GM21825 (cell line): ENCODE measurements at regions not wholly inside any gene's neighbourhood (a gene's known extent, or its start where the extent isn't known, plus 50 kb on each side); places are given as distances from the start of the nearest gene placed in this dataset.

Experiments
- ATAC-seq: cut with Tn5 transposase; IDR thresholded peaks from one replicate; pipeline ENCODE4 v1.9.1; 2021; ENCODE audit warnings: mild to moderate bottlenecking, moderate library complexity; ENCODE audit not compliant: unreplicated experiment

- ATAC-seq: no peak
Observed at GRCh38 chr12:124687917-124688316, 120.5 kb upstream of the NCOR2 start.

- ATAC-seq: no peak
Observed at GRCh38 chr12:124687174-124687902, 119.9 kb upstream of the NCOR2 start.

GRCh38 chr12:124686370-124687173 lies 119.2 kb upstream of the NCOR2 start:
- ATAC-seq: no peak

GRCh38 chr12:124685689-124686369 lies 118.4 kb upstream of the NCOR2 start:
- no peak for ATAC-seq

GRCh38 chr12:124684971-124685688 lies 117.7 kb upstream of the NCOR2 start:
- ATAC-seq: no peak

- no peak for ATAC-seq
Observed at GRCh38 chr12:124684496-124684895, 117.1 kb upstream of the NCOR2 start.

- no peak for ATAC-seq
Observed at GRCh38 chr12:124683152-124684124, 116.0 kb upstream of the NCOR2 start.

- no peak for ATAC-seq
Observed at GRCh38 chr12:124682425-124683151, 115.2 kb upstream of the NCOR2 start.

- no peak for ATAC-seq
Observed at GRCh38 chr12:124681779-124682391, 114.5 kb upstream of the NCOR2 start.

GRCh38 chr12:124680863-124681778 lies 113.7 kb upstream of the NCOR2 start:
- no peak for ATAC-seq

GRCh38 chr12:124679533-124680371 lies 112.3 kb upstream of the NCOR2 start:
- no peak for ATAC-seq

GRCh38 chr12:124679047-124679446 lies 111.6 kb upstream of the NCOR2 start:
- ATAC-seq: no peak

GRCh38 chr12:124678421-124678893 lies 111.0 kb upstream of the NCOR2 start:
- no peak for ATAC-seq

- no peak for ATAC-seq
Observed at GRCh38 chr12:124677552-124678356, 110.3 kb upstream of the NCOR2 start.

- ATAC-seq: no peak
Observed at GRCh38 chr12:124676714-124677462, 109.5 kb upstream of the NCOR2 start.
